ENCODE measurements at regions not wholly inside any gene's neighbourhood (a gene's known extent, or its start where the extent isn't known, plus 50 kb on each side); places are given as distances from the start of the nearest gene placed in this dataset.

- ChIA-PET POLR2A (interaction anchor here (0.7 kb wide), 1 partner anchor 75 kb away, joined by 3 read pairs; no protein-coding TSS in a partner anchor), CTCF (no interaction called here)
- no TSS peak for BruUV-seq (replicated peaks)
- no peak for DNase-seq (ENCODE audit: low read depth, low spot score)
- no peak for TF ChIP-seq TCF7L2 (IDR thresholded peaks at IDR 0.05; ENCODE audit: low read depth, low read length)
- TF ChIP-seq, protein P1, sequence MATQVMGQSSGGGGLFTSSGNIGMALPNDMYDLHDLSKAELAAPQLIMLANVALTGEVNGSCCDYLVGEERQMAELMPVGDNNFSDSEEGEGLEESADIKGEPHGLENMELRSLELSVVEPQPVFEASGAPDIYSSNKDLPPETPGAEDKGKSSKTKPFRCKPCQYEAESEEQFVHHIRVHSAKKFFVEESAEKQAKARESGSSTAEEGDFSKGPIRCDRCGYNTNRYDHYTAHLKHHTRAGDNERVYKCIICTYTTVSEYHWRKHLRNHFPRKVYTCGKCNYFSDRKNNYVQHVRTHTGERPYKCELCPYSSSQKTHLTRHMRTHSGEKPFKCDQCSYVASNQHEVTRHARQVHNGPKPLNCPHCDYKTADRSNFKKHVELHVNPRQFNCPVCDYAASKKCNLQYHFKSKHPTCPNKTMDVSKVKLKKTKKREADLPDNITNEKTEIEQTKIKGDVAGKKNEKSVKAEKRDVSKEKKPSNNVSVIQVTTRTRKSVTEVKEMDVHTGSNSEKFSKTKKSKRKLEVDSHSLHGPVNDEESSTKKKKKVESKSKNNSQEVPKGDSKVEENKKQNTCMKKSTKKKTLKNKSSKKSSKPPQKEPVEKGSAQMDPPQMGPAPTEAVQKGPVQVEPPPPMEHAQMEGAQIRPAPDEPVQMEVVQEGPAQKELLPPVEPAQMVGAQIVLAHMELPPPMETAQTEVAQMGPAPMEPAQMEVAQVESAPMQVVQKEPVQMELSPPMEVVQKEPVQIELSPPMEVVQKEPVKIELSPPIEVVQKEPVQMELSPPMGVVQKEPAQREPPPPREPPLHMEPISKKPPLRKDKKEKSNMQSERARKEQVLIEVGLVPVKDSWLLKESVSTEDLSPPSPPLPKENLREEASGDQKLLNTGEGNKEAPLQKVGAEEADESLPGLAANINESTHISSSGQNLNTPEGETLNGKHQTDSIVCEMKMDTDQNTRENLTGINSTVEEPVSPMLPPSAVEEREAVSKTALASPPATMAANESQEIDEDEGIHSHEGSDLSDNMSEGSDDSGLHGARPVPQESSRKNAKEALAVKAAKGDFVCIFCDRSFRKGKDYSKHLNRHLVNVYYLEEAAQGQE (IDR thresholded peaks at IDR 0.05; ENCODE audit: insufficient read depth in 1 of 2, low read depth in 2 of 2, low read length in 1 of 2), result no peak
- ATAC-seq, result no peak
- no peaks in the 10 kb centered on the region for H3K9me3 ChIP-seq (ENCODE audit: control insufficient read depth, insufficient read depth, low read depth, low read length)
- intact Hi-C loops (cut with micrococcal nuclease; ENCODE audit: unreplicated experiment) (no loop called here), in situ Hi-C loops (cut with HindIII; ENCODE audit: low pct_unique_long_range_greater_than_20kb, low sequenced_read_pairs) (no loop called here)
- no peak overlapping the region for H3K27ac ChIP-seq (ENCODE audit: low read length)
- H3K36me3 ChIP-seq (ENCODE audit: control insufficient read depth, insufficient read depth, low read length), result no peaks in the 10 kb centered on the region
- no peaks in the 10 kb centered on the region for H3K27me3 ChIP-seq (ENCODE audit: control insufficient read depth, insufficient read depth, low read length)
- H3K4me1 ChIP-seq (ENCODE audit: control insufficient read depth, insufficient read depth, low read length), result no peaks in the 10 kb centered on the region
- H3K4me3 ChIP-seq (ENCODE audit: low read depth in 2 of 2, low read length in 2 of 2), result no peak overlapping the region
Observed at GRCh38 chr10:28774051-28774995, 97.0 kb downstream of the BAMBI start.

- CTCF ChIA-PET, result no interaction called here
- no TSS peak for BruUV-seq (replicated peaks)
Observed at GRCh38 chr10:28775773-28776172, 98.5 kb downstream of the BAMBI start.

More at GRCh38 chr10:28775773-28776172, 98.5 kb downstream of the BAMBI start:
- no peak for ATAC-seq
- no peak for DNase-seq (ENCODE audit: low read depth, low spot score)
- intact Hi-C loops (cut with micrococcal nuclease; ENCODE audit: unreplicated experiment), result no loop called here
- TF ChIP-seq, protein P1 (IDR thresholded peaks at IDR 0.05; ENCODE audit: insufficient read depth in 1 of 2, low read depth in 2 of 2, low read length in 1 of 2), result no peak
- TF ChIP-seq POLR2AphosphoS5 (IDR thresholded peaks at IDR 0.05; ENCODE audit: low read depth, low read length), result no peak
- no peak for TF ChIP-seq SIN3A (IDR thresholded peaks at IDR 0.05; ENCODE audit: borderline replicate concordance, insufficient read depth, low read depth, low read length)
- TF ChIP-seq CTCF (IDR thresholded peaks at IDR 0.05), result no peak
- TF ChIP-seq TCF7L2 (IDR thresholded peaks at IDR 0.05; ENCODE audit: low read depth, low read length), result no peak
- Histone ChIP-seq H3K9me3 (ENCODE audit: control insufficient read depth, insufficient read depth, low read depth, low read length) (no peaks in the 10 kb centered on the region), H3K27me3 (ENCODE audit: control insufficient read depth, insufficient read depth, low read length) (no peaks in the 10 kb centered on the region), H3K4me3 (ENCODE audit: low read depth in 2 of 2, low read length in 2 of 2) (no peak overlapping the region), H3K4me1 (ENCODE audit: control insufficient read depth, insufficient read depth, low read length) (no peaks in the 10 kb centered on the region), H3K36me3 (ENCODE audit: control insufficient read depth, insufficient read depth, low read length) (no peaks in the 10 kb centered on the region), H3K27ac (ENCODE audit: low read length) (no peak overlapping the region)
- in situ Hi-C loops (cut with HindIII; ENCODE audit: low pct_unique_long_range_greater_than_20kb, low sequenced_read_pairs), result no loop called here
- POLR2A ChIA-PET, result no interaction called here

All from Panc1 (cell line).